ENCODE measurements at regions not wholly inside any gene's neighbourhood (a gene's known extent, or its start where the extent isn't known, plus 50 kb on each side); places are given as distances from the start of the nearest gene placed in this dataset.

DNA sequence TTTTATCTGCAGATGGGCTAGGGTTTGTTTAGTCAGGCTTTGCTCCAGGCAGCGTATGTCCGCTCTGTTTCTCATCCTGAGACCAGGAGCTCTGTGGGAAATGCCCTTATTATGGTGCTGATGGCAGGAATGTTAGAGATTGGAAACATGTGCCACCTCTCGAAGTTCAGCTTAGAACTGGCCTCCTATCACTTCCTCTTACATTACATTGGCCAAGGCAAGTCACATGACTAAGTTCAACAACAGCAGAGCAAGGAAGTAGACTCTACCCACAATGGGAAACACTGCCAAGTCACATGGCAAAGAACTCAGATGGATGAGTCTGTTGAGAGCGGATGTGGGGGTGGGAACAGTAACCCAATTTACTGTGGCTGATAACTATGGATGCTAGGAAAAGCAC is 161.9 kb upstream of the WSCD2 start:
- no peak overlapping the region for H3K4me3 ChIP-seq
- no peak for DNase-seq
- H3K36me3 ChIP-seq (replicated peaks in 1 of 2), result no peaks in the 10 kb centered on the region
- intact Hi-C loops (cut with DNase I), result no loop called here
- H3K4me1 ChIP-seq (replicated peaks in 1 of 2), result no peaks in the 10 kb centered on the region
- TF ChIP-seq, protein P1, sequence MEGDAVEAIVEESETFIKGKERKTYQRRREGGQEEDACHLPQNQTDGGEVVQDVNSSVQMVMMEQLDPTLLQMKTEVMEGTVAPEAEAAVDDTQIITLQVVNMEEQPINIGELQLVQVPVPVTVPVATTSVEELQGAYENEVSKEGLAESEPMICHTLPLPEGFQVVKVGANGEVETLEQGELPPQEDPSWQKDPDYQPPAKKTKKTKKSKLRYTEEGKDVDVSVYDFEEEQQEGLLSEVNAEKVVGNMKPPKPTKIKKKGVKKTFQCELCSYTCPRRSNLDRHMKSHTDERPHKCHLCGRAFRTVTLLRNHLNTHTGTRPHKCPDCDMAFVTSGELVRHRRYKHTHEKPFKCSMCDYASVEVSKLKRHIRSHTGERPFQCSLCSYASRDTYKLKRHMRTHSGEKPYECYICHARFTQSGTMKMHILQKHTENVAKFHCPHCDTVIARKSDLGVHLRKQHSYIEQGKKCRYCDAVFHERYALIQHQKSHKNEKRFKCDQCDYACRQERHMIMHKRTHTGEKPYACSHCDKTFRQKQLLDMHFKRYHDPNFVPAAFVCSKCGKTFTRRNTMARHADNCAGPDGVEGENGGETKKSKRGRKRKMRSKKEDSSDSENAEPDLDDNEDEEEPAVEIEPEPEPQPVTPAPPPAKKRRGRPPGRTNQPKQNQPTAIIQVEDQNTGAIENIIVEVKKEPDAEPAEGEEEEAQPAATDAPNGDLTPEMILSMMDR (IDR thresholded peaks at IDR 0.05), result no peak
- TF ChIP-seq POLR2A (IDR thresholded peaks at IDR 0.05), result no peak
- 57 to 65% (median 59%) methylated on average over 4 of the region's 4 CpGs for WGBS, 4 donors
- no peaks in the 10 kb centered on the region for H3K9me3 ChIP-seq (replicated peaks in 1 of 3)
- H3K27me3 ChIP-seq, result no peaks in the 10 kb centered on the region
- no peak overlapping the region for H3K27ac ChIP-seq

DNA sequence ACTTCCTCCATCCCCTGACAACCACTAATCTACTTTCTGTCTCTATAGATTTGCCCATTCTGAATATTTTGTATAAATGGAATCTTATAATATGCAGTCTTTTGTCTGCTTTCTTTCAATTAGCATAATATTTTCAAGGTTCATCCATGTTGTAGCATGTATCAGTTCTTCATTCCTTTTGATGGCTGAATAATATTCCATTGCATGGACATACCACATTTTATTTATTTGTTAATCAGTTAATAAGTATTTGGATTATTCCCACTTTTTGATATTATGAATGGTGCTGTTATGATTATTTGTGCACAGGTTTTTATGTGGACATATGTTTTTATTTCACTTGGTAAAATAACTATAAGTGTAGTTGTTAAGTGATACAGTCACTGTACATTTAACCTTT is 155.1 kb upstream of the WSCD2 start:
- no peak for DNase-seq
- Histone ChIP-seq H3K36me3 (replicated peaks in 1 of 2) (no peaks in the 10 kb centered on the region), H3K4me3 (no peak overlapping the region), H3K27ac (no peak overlapping the region), H3K27me3 (no peaks in the 10 kb centered on the region), H3K4me1 (replicated peaks in 1 of 2) (no peaks in the 10 kb centered on the region), H3K9me3 (replicated peaks in 1 of 3) (peaks cover 0 to 8% (median 0%) of the 10 kb centered on the region in 3 donors)
- no peak for TF ChIP-seq POLR2A (IDR thresholded peaks at IDR 0.05)
- TF ChIP-seq, protein P1 (IDR thresholded peaks at IDR 0.05), result no peak
- intact Hi-C loops (cut with DNase I), result no loop called here

DNA sequence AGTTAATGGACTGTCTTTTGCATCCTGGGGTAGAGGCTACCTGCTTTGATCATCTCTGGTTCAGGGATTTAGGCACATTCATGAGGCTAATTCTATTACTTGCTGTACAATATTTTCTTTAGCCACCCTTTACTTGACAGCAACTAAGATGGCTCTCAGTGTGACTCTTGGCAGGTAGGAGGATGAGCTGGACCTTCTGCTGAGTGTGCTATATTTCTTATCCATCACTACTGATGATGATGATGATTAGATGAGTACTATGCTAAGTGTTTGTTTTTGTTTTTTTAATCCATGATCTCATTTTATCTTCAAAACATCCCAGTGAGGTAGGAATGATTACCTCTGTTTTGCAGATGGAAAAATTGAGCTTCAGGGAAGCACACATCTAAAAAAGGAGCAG is 152.8 kb upstream of the WSCD2 start:
- Histone ChIP-seq H3K27me3 (peaks cover 6% of the 10 kb centered on the region), H3K36me3 (replicated peaks in 1 of 2) (no peaks in the 10 kb centered on the region), H3K4me3 (no peak overlapping the region), H3K27ac (no peak overlapping the region), H3K4me1 (replicated peaks in 1 of 2) (no peaks in the 10 kb centered on the region), H3K9me3 (replicated peaks in 1 of 3) (peaks cover 0 to 8% (median 0%) of the 10 kb centered on the region in 3 donors)
- TF ChIP-seq, protein P1 (IDR thresholded peaks at IDR 0.05), result no peak
- TF ChIP-seq POLR2A (IDR thresholded peaks at IDR 0.05), result no peak
- intact Hi-C loops (cut with DNase I), result no loop called here
- DNase-seq, result no peak

DNA sequence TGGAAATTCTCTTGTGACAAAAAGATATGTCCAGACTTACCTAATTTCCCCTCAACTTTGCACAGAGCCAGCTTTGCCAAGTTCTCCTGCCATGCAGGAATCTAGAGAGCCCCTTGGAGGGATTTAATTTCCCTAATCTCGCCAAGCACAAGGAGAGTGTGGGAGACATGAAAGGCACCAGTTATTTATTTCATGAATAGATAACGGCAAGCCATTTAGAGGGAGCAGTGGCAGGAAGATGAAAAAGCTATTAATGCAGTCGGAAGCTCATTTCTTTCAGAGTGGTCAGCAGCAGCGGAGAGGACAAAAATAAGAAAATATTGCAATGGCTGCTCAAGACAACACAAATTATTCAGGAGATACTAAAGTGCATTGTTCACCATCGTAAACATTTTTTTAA is 150.9 kb upstream of the WSCD2 start:
- Histone ChIP-seq H3K27ac (no peak overlapping the region), H3K4me3 (no peak overlapping the region), H3K27me3 (peaks cover 10% of the 10 kb centered on the region), H3K4me1 (replicated peaks in 1 of 2) (no peaks in the 10 kb centered on the region), H3K9me3 (replicated peaks in 1 of 3) (peaks cover 0 to 8% (median 0%) of the 10 kb centered on the region in 3 donors), H3K36me3 (replicated peaks in 1 of 2) (no peaks in the 10 kb centered on the region)
- 28 to 39% (median 38%) methylated on average over 5 of the region's 5 CpGs for WGBS, 4 donors
- intact Hi-C loops (cut with DNase I), result no loop called here
- no peak for DNase-seq
- TF ChIP-seq POLR2A (IDR thresholded peaks at IDR 0.05), result no peak
- TF ChIP-seq, protein P1 (IDR thresholded peaks at IDR 0.05), result no peak

Measured in adrenal gland (tissue), 9 donors.